ENCODE measurements at regions not wholly inside any gene's neighbourhood (a gene's known extent, or its start where the extent isn't known, plus 50 kb on each side); places are given as distances from the start of the nearest gene placed in this dataset.

DNA sequence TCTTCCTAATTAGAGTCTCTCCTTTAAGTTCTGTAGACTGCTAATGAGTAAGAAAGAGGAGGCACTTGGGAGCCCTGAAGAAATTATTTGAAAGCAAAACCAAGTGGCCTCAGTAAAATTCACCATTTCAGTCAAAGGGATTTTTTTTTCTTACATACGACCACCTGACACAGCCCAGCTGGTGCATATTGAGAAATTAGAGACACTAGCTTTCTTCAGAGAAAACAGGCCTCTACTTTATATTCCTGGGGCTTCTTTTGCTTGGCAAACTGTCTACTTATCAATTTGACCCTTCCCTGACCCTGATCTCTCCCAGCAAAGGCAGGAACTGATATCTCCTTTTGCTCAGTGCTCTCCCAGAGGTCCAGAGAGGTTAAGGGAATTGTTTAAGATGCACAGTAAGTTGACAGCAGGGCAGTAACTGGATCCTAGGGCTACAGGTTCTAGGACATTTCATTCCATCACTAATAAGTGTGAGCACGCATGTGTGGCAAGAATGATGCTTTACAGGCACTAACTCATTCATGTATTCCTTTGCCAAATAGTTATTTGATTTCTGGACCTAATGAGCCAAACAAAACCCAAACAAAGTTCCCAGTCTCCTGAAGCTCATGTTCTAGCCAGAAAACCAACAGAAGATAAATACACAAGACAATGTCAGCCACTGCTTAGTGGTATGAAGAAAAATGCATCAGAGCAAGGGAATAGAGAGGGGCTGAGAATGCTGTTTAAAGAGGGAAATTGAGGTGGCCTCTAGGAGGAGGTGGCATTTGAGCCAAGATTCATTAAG, 467.6 kb downstream of the SOX6 start:
- TF ChIP-seq, protein P1, sequence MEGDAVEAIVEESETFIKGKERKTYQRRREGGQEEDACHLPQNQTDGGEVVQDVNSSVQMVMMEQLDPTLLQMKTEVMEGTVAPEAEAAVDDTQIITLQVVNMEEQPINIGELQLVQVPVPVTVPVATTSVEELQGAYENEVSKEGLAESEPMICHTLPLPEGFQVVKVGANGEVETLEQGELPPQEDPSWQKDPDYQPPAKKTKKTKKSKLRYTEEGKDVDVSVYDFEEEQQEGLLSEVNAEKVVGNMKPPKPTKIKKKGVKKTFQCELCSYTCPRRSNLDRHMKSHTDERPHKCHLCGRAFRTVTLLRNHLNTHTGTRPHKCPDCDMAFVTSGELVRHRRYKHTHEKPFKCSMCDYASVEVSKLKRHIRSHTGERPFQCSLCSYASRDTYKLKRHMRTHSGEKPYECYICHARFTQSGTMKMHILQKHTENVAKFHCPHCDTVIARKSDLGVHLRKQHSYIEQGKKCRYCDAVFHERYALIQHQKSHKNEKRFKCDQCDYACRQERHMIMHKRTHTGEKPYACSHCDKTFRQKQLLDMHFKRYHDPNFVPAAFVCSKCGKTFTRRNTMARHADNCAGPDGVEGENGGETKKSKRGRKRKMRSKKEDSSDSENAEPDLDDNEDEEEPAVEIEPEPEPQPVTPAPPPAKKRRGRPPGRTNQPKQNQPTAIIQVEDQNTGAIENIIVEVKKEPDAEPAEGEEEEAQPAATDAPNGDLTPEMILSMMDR (IDR thresholded peaks at IDR 0.05): no peak
- no peak for TF ChIP-seq POLR2A (IDR thresholded peaks at IDR 0.05)
